ENCODE measurements at regions not wholly inside any gene's neighbourhood (a gene's known extent, or its start where the extent isn't known, plus 50 kb on each side); places are given as distances from the start of the nearest gene placed in this dataset.

- Histone ChIP-seq H3K4me1 (ENCODE audit: insufficient read depth, low read length) (peaks cover 4% of the 10 kb centered on the region; the same call in 1 of the 2 replicates), H4K20me1 (ENCODE audit: low read length) (no peaks in the 10 kb centered on the region), H3K4me3 (ENCODE audit: low read length) (no peak overlapping the region), H3K79me2 (ENCODE audit: low read length) (no peaks in the 10 kb centered on the region), H2AFZ (ENCODE audit: low read length) (no peak overlapping the region), H3K4me2 (ENCODE audit: low read length) (no peak overlapping the region), H3K9me3 (ENCODE audit: low read length) (no peaks in the 10 kb centered on the region), H3F3A (ENCODE audit: low read length, unreplicated experiment) (no peaks in the 10 kb centered on the region), H3K36me3 (ENCODE audit: low read depth, low read length) (no peaks in the 10 kb centered on the region), H3K9me2 (replicated peaks; ENCODE audit: low read length) (no peaks in the 10 kb centered on the region), H3K9ac (ENCODE audit: low read length) (no peak overlapping the region), H3K27me3 (ENCODE audit: low read length) (no peaks in the 10 kb centered on the region), H3K27ac (ENCODE audit: low read length) (no peak overlapping the region)
- DNase-seq, result no peak
- ATAC-seq, result no peak
- no peak for TF ChIP-seq EZH2phosphoT487 (IDR thresholded peaks at IDR 0.05; ENCODE audit: borderline replicate concordance, low read length)
- no peak for TF ChIP-seq CTCF (conservative IDR thresholded peaks at IDR 0.05; ENCODE audit: low read depth, low read length)
- TF ChIP-seq EZH2 (IDR thresholded peaks at IDR 0.05; ENCODE audit: low read length, unreplicated experiment), result no peak
- BruUV-seq (replicated peaks), result no TSS peak
- POLR2A ChIA-PET (ENCODE audit: unreplicated experiment), result interaction anchor here (0.6 kb wide), 1 partner anchor 473 kb away, joined by 3 read pairs; no protein-coding TSS in a partner anchor
- CTCF ChIA-PET, result no interaction called here
- intact Hi-C loops (cut with micrococcal nuclease), result no loop called here
These were observed 466.0 kb downstream of the NR4A2 start for GRCh38 chr2:155866477-155866876.

GRCh38 chr2:155852156-155852555 lies 480.4 kb downstream of the NR4A2 start:
- H3K27me3 ChIP-seq (ENCODE audit: low read length), result no peaks in the 10 kb centered on the region
- TF ChIP-seq CTCF (conservative IDR thresholded peaks at IDR 0.05; ENCODE audit: low read depth, low read length) (no peak), EZH2 (IDR thresholded peaks at IDR 0.05; ENCODE audit: low read length, unreplicated experiment) (no peak), EZH2phosphoT487 (IDR thresholded peaks at IDR 0.05; ENCODE audit: borderline replicate concordance, low read length) (no peak)
- no peak overlapping the region for H3K9ac ChIP-seq (ENCODE audit: low read length)
- intact Hi-C loops (cut with micrococcal nuclease), result no loop called here
- no peak overlapping the region for H3K27ac ChIP-seq (ENCODE audit: low read length)
- H3K79me2 ChIP-seq (ENCODE audit: low read length), result no peaks in the 10 kb centered on the region
- H2AFZ ChIP-seq (ENCODE audit: low read length), result no peak overlapping the region
- no peaks in the 10 kb centered on the region for H3K9me3 ChIP-seq (ENCODE audit: low read length)
- POLR2A ChIA-PET (ENCODE audit: unreplicated experiment), result no interaction called here
- H3K4me1 ChIP-seq (ENCODE audit: insufficient read depth, low read length), result no peaks in the 10 kb centered on the region
- no TSS peak for BruUV-seq (replicated peaks)
- no peak overlapping the region for H3K4me2 ChIP-seq (ENCODE audit: low read length)
- DNase-seq (no peak), ATAC-seq (no peak)
- no peaks in the 10 kb centered on the region for H3F3A ChIP-seq (ENCODE audit: low read length, unreplicated experiment)
- no peak overlapping the region for H3K4me3 ChIP-seq (ENCODE audit: low read length)
- no peaks in the 10 kb centered on the region for H3K36me3 ChIP-seq (ENCODE audit: low read depth, low read length)
- H4K20me1 ChIP-seq (ENCODE audit: low read length), result no peaks in the 10 kb centered on the region
- no peaks in the 10 kb centered on the region for H3K9me2 ChIP-seq (replicated peaks; ENCODE audit: low read length)
- CTCF ChIA-PET, result no interaction called here

GRCh38 chr2:155846259-155846658 lies 486.3 kb downstream of the NR4A2 start:
- POLR2A ChIA-PET (ENCODE audit: unreplicated experiment), result no interaction called here
- TF ChIP-seq EZH2phosphoT487 (IDR thresholded peaks at IDR 0.05; ENCODE audit: borderline replicate concordance, low read length) (no peak), CTCF (conservative IDR thresholded peaks at IDR 0.05; ENCODE audit: low read depth, low read length) (no peak), EZH2 (IDR thresholded peaks at IDR 0.05; ENCODE audit: low read length, unreplicated experiment) (no peak)
- BruUV-seq (replicated peaks), result no TSS peak

More at GRCh38 chr2:155846259-155846658, 486.3 kb downstream of the NR4A2 start:
- peak; percentile 69 for DNase-seq
- Histone ChIP-seq H3K79me2 (ENCODE audit: low read length) (no peaks in the 10 kb centered on the region), H3K9me2 (replicated peaks; ENCODE audit: low read length) (no peaks in the 10 kb centered on the region), H3K4me2 (ENCODE audit: low read length) (no peak overlapping the region), H3K27ac (ENCODE audit: low read length) (no peak overlapping the region), H3K36me3 (ENCODE audit: low read depth, low read length) (no peaks in the 10 kb centered on the region), H3K9me3 (ENCODE audit: low read length) (no peaks in the 10 kb centered on the region), H4K20me1 (ENCODE audit: low read length) (no peaks in the 10 kb centered on the region), H2AFZ (ENCODE audit: low read length) (no peak overlapping the region), H3K9ac (ENCODE audit: low read length) (no peak overlapping the region), H3K4me1 (ENCODE audit: insufficient read depth, low read length) (peaks cover 3% of the 10 kb centered on the region; the same call in 1 of the 2 replicates), H3K4me3 (ENCODE audit: low read length) (no peak overlapping the region), H3K27me3 (ENCODE audit: low read length) (no peaks in the 10 kb centered on the region), H3F3A (ENCODE audit: low read length, unreplicated experiment) (no peaks in the 10 kb centered on the region)
- CTCF ChIA-PET, result no interaction called here
- intact Hi-C loops (cut with micrococcal nuclease), result no loop called here
- ATAC-seq, result peak; percentile 90
